H1 (cell line): ENCODE measurements at regions not wholly inside any gene's neighbourhood (a gene's known extent, or its start where the extent isn't known, plus 50 kb on each side); places are given as distances from the start of the nearest gene placed in this dataset.
A peak's percentile ranks its signal among the peaks of the same experiment; 100 is the strongest.

Experiments used
- BCL11A ChIP-seq, 2 experiments: IDR thresholded peaks; one replicate each; pipeline ENCODE4 v1.6.1; 2011; ENCODE audit warnings: low read depth in 2 of 2, low read length in 2 of 2, mild to moderate bottlenecking in 2 of 2
- CHD7 ChIP-seq: fragments of 300-600 bp; sonication (generic); IDR thresholded peaks from 2 replicates; pipeline ENCODE4 v1.7.1; 2012; ENCODE audit warnings: low read length, moderate library complexity, mild to moderate bottlenecking, inconsistent platforms; ENCODE audit not compliant: insufficient replicate concordance
- GABPA ChIP-seq: IDR thresholded peaks from 2 replicates; pipeline ENCODE4 v1.6.1; 2011; ENCODE audit warnings: mild to moderate bottlenecking, low read length, moderate library complexity, borderline replicate concordance; ENCODE audit not compliant: insufficient read depth
- KDM4A ChIP-seq: IDR thresholded peaks from one replicate; pipeline ENCODE4 v1.7.1; 2012; ENCODE audit warnings: low read depth, mild to moderate bottlenecking, moderate library complexity, low read length, inconsistent platforms; ENCODE audit not compliant: severe bottlenecking
- NANOG ChIP-seq: IDR thresholded peaks from 2 replicates; pipeline ENCODE4 v1.6.1; 2011; ENCODE audit warnings: low read length, low read depth, mild to moderate bottlenecking, inconsistent platforms; ENCODE audit not compliant: insufficient read depth, poor library complexity, severe bottlenecking
- RXRA ChIP-seq: IDR thresholded peaks from 2 replicates; pipeline ENCODE4 v1.6.1; 2011; ENCODE audit warnings: low read depth, mild to moderate bottlenecking, low read length, moderate library complexity; ENCODE audit not compliant: insufficient read depth
- SIX5 ChIP-seq: IDR thresholded peaks from 2 replicates; pipeline ENCODE4 v1.6.1; 2011; ENCODE audit warnings: mild to moderate bottlenecking, low read depth, low read length
- TAF7 ChIP-seq: optimal IDR thresholded peaks from 2 replicates; pipeline ENCODE3; 2011; ENCODE audit warnings: low read depth, mild to moderate bottlenecking, inconsistent platforms, low read length, moderate library complexity, borderline replicate concordance

- TF ChIP-seq CHD7: peak; percentile 41
- TF ChIP-seq RXRA: no peak
- TF ChIP-seq GABPA: no peak
- TF ChIP-seq TAF7: peak; percentile 88
- TF ChIP-seq SIX5: no peak
- no peak for TF ChIP-seq BCL11A (IDR thresholded peaks at IDR 0.05; ENCODE audit: low read depth in 2 of 2, low read length in 2 of 2)
- no peak for TF ChIP-seq KDM4A
- no peak for TF ChIP-seq NANOG
These were observed 102.1 kb upstream of the NECTIN3 start (continued) for GRCh38 chr3:110969229-110970211.
